ENCODE measurements at regions not wholly inside any gene's neighbourhood (a gene's known extent, or its start where the extent isn't known, plus 50 kb on each side); places are given as distances from the start of the nearest gene placed in this dataset.

DNA sequence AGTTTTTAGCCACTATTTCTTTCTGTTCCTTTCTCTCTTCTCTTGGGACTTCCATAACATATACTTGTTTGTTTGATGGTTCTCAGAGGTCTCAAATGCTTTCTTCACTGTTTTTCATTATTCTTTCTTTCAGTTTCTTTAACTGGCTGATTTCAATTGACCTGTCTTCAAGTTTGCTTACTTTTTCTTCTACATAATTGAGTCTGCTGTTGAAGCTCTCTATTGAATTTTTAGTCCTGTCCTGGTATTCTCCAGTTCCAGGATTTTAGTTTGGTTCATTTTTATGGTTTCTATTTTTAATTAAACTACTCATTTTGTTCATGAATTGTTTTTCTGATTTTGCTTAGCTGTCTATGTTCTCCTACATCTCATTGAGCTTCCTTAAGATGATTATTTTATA is 1305.3 kb upstream of the CELF2 start:
- TF ChIP-seq CTCF (IDR thresholded peaks at IDR 0.05) (no peak), POLR2A (IDR thresholded peaks at IDR 0.05) (no peak), POLR2AphosphoS5 (IDR thresholded peaks at IDR 0.05) (no peak), EP300 (IDR thresholded peaks at IDR 0.05) (no peak)
